Aorta (tissue), 5 donors: ENCODE measurements at regions not wholly inside any gene's neighbourhood (a gene's known extent, or its start where the extent isn't known, plus 50 kb on each side); places are given as distances from the start of the nearest gene placed in this dataset.

ENCODE experiments used
- ATAC-seq: fragments of 200-7000 bp; cut with Tn5 transposase; one replicate; pipeline ENCODE4 v1.9.1; 2022; ENCODE audit warnings: moderate library complexity; ENCODE audit not compliant: low FRiP score
- DNase-seq, 2 donors: peaks; one replicate each; pipeline ENCODE4 v3.0.0-alpha.2; 2020
- H3K27ac ChIP-seq, 2 donors: one replicate each; pipeline ENCODE4 v1.5.1; 2013; ENCODE audit warnings: low read length in 2 of 2, mild to moderate bottlenecking in 2 of 2, moderate library complexity in 2 of 2, control low read depth in 1 of 2, inconsistent platforms in 1 of 2, low read depth in 1 of 2
- H3K27me3 ChIP-seq, 2 donors: one replicate each; pipeline ENCODE4 v1.6.1; 2013; ENCODE audit warnings: control low read depth in 1 of 2, low read length in 1 of 2, mild to moderate bottlenecking in 1 of 2, moderate library complexity in 1 of 2; ENCODE audit not compliant: insufficient read depth in 2 of 2, control insufficient read depth in 1 of 2
- H3K36me3 ChIP-seq, 2 donors: one replicate each; pipeline ENCODE4 v1.6.1; 2013; ENCODE audit warnings: control low read depth in 1 of 2, low read length in 1 of 2, mild to moderate bottlenecking in 1 of 2; ENCODE audit not compliant: insufficient read depth in 2 of 2, control insufficient read depth in 1 of 2
- H3K4me1 ChIP-seq, 2 donors: one replicate each; pipeline ENCODE4 v1.6.1; 2013; ENCODE audit warnings: low read length in 2 of 2, control low read depth in 1 of 2, mild to moderate bottlenecking in 1 of 2, moderate library complexity in 1 of 2; ENCODE audit not compliant: insufficient read depth in 2 of 2, control insufficient read depth in 1 of 2
- H3K4me3 ChIP-seq, 2 donors: one replicate each; pipeline ENCODE4 v1.5.1; 2013; ENCODE audit warnings: low read length in 2 of 2, control low read depth in 1 of 2, mild to moderate bottlenecking in 1 of 2
- H3K9me3 ChIP-seq: one replicate; pipeline ENCODE4 v1.6.1; 2013; ENCODE audit warnings: mild to moderate bottlenecking, low read length; ENCODE audit not compliant: control insufficient read depth
- WGBS, 2 donors: extraction: QIAGEN DNeasy Blood & Tissue Kit; methylation state at CpG; one replicate each; pipeline ENCODE4 v1.1.7; 2013; 5-methylcytosine and 5-hydroxymethylcytosine counted together
- intact Hi-C, 2 donors: fragments of 100-400 bp; cut with DNase I; formaldehyde crosslinking; loops; one replicate each; pipeline versions ENCODE4 v1.14.2 to v1.15.0; 2022
- donor health status: healthy with polysubstance abuse.
- donor health status: Bipolar disorder and iron deficiency.
- donor health status: DM: no; HTN: no; CAD: no.
- donor health status: DM: no; HTN: no; CAD: no.
- donor health status: DM: yes; HTN: yes; CAD: no.

- intact Hi-C loops = loop anchor here in 1 of 2 donors (10.0 kb wide), 1 partner anchor 336 kb away; no protein-coding TSS in a partner anchor
- DNase-seq = no peak
- Histone ChIP-seq H3K36me3 (no peaks in the 10 kb centered on the region), H3K27ac (no peak overlapping the region), H3K4me3 (no peak overlapping the region), H3K4me1 (no peaks in the 10 kb centered on the region), H3K9me3 (peaks cover 1% of the 10 kb centered on the region), H3K27me3 (peaks cover 0 to under 1% of the 10 kb centered on the region in 2 donors)
- WGBS, 2 donors = 79 to 87% methylated on average over 3 of the region's 3 CpGs
- ATAC-seq = no peak
These were observed 87.2 kb upstream of the IRX1 start for GRCh38 chr5:3508395-3508794.

- intact Hi-C loops = no loop called here
- no peak for ATAC-seq
These were observed 104.6 kb upstream of the IRX1 start for GRCh38 chr5:3490957-3491507.

GRCh38 chr5:3489239-3489843 lies 106.3 kb upstream of the IRX1 start:
- no peak for DNase-seq
- Histone ChIP-seq H3K4me1 (no peaks in the 10 kb centered on the region), H3K27ac (no peak overlapping the region), H3K27me3 (no peaks in the 10 kb centered on the region), H3K36me3 (no peaks in the 10 kb centered on the region), H3K4me3 (no peak overlapping the region), H3K9me3 (peaks cover 3% of the 10 kb centered on the region)
- ATAC-seq = no peak
- WGBS, 2 donors = 75 to 78% methylated on average over 21 of the region's 21 CpGs
- intact Hi-C loops = no loop called here

More at GRCh38 chr5:3490957-3491507, 104.6 kb upstream of the IRX1 start:
- Histone ChIP-seq H3K36me3 (no peaks in the 10 kb centered on the region), H3K27me3 (no peaks in the 10 kb centered on the region), H3K27ac (no peak overlapping the region), H3K9me3 (peaks cover 3% of the 10 kb centered on the region), H3K4me1 (no peaks in the 10 kb centered on the region), H3K4me3 (no peak overlapping the region)
- DNase-seq = no peak
- 35 to 46% methylated on average over 18 of the region's 18 CpGs for WGBS, 2 donors

GRCh38 chr5:3484836-3485235 lies 110.8 kb upstream of the IRX1 start:
- no peak for ATAC-seq
- no peak overlapping the region for H3K4me3 ChIP-seq
- WGBS, 2 donors = 63 to 64% methylated on average over 5 of the region's 5 CpGs
- no peak for DNase-seq
- no peaks in the 10 kb centered on the region for H3K4me1 ChIP-seq
- no peak overlapping the region for H3K27ac ChIP-seq
- intact Hi-C loops = no loop called here
- no peaks in the 10 kb centered on the region for H3K9me3 ChIP-seq
- H3K27me3 ChIP-seq = no peaks in the 10 kb centered on the region
- H3K36me3 ChIP-seq = no peaks in the 10 kb centered on the region

- Histone ChIP-seq H3K27me3 (no peaks in the 10 kb centered on the region), H3K27ac (no peak overlapping the region), H3K4me3 (no peak overlapping the region), H3K36me3 (no peaks in the 10 kb centered on the region), H3K9me3 (no peaks in the 10 kb centered on the region), H3K4me1 (no peaks in the 10 kb centered on the region)
- DNase-seq (no peak), ATAC-seq (no peak)
- intact Hi-C loops = no loop called here
- 47 to 51% methylated on average over 3 of the region's 3 CpGs for WGBS, 2 donors
These were observed 114.5 kb upstream of the IRX1 start for GRCh38 chr5:3481175-3481574.

GRCh38 chr5:3475674-3476073 lies 120.0 kb upstream of the IRX1 start:
- Histone ChIP-seq H3K36me3 (no peaks in the 10 kb centered on the region), H3K9me3 (no peaks in the 10 kb centered on the region), H3K4me3 (no peak overlapping the region), H3K4me1 (no peaks in the 10 kb centered on the region), H3K27me3 (no peaks in the 10 kb centered on the region), H3K27ac (no peak overlapping the region)
- no peak for DNase-seq
- no peak for ATAC-seq
- intact Hi-C loops = no loop called here
- 32 to 49% methylated on average over 1 of the region's 1 CpG for WGBS, 2 donors

GRCh38 chr5:3466392-3466791 lies 129.2 kb upstream of the IRX1 start:
- ATAC-seq = no peak
- 70 to 89% methylated on average over 1 of the region's 1 CpG for WGBS, 2 donors
- H3K4me3 ChIP-seq = no peak overlapping the region
- no peaks in the 10 kb centered on the region for H3K27me3 ChIP-seq
- DNase-seq = no peak
- H3K27ac ChIP-seq = no peak overlapping the region
- no peaks in the 10 kb centered on the region for H3K4me1 ChIP-seq
- H3K9me3 ChIP-seq = no peaks in the 10 kb centered on the region
- no peaks in the 10 kb centered on the region for H3K36me3 ChIP-seq
- intact Hi-C loops = no loop called here

GRCh38 chr5:3460416-3460815 lies 135.2 kb upstream of the IRX1 start:
- no peaks in the 10 kb centered on the region for H3K9me3 ChIP-seq

GRCh38 chr5:3456121-3456681 lies 139.4 kb upstream of the IRX1 start:
- 75 to 79% methylated on average over 14 of the region's 14 CpGs for WGBS, 2 donors
- intact Hi-C loops = no loop called here
- ATAC-seq (peak; percentile 23), DNase-seq (no peak)
- Histone ChIP-seq H3K36me3 (no peaks in the 10 kb centered on the region), H3K4me3 (no peak overlapping the region), H3K9me3 (no peaks in the 10 kb centered on the region), H3K4me1 (no peaks in the 10 kb centered on the region), H3K27me3 (no peaks in the 10 kb centered on the region), H3K27ac (no peak overlapping the region)

More at GRCh38 chr5:3460416-3460815, 135.2 kb upstream of the IRX1 start:
- H3K27ac ChIP-seq = no peak overlapping the region
- H3K27me3 ChIP-seq = no peaks in the 10 kb centered on the region
- WGBS, 2 donors = 80 to 81% methylated on average over 2 of the region's 2 CpGs
- ATAC-seq (no peak), DNase-seq (no peak)
- H3K4me3 ChIP-seq = no peak overlapping the region
- intact Hi-C loops = no loop called here
- no peaks in the 10 kb centered on the region for H3K36me3 ChIP-seq
- H3K4me1 ChIP-seq = no peaks in the 10 kb centered on the region
